ENCODE measurements at regions not wholly inside any gene's neighbourhood (a gene's known extent, or its start where the extent isn't known, plus 50 kb on each side); places are given as distances from the start of the nearest gene placed in this dataset.

- TF ChIP-seq EZH2 (IDR thresholded peaks at IDR 0.05; ENCODE audit: borderline replicate concordance, insufficient read depth, low read length, poor library complexity, severe bottlenecking) (no peak), CTCF (IDR thresholded peaks at IDR 0.05; ENCODE audit: poor library complexity, severe bottlenecking) (no peak), POLR2AphosphoS5 (IDR thresholded peaks at IDR 0.05) (no peak), RAD21 (conservative IDR thresholded peaks at IDR 0.05) (no peak), SMC3 (conservative IDR thresholded peaks at IDR 0.05; ENCODE audit: poor library complexity) (no peak)
- TF ChIP-seq, protein P1, sequence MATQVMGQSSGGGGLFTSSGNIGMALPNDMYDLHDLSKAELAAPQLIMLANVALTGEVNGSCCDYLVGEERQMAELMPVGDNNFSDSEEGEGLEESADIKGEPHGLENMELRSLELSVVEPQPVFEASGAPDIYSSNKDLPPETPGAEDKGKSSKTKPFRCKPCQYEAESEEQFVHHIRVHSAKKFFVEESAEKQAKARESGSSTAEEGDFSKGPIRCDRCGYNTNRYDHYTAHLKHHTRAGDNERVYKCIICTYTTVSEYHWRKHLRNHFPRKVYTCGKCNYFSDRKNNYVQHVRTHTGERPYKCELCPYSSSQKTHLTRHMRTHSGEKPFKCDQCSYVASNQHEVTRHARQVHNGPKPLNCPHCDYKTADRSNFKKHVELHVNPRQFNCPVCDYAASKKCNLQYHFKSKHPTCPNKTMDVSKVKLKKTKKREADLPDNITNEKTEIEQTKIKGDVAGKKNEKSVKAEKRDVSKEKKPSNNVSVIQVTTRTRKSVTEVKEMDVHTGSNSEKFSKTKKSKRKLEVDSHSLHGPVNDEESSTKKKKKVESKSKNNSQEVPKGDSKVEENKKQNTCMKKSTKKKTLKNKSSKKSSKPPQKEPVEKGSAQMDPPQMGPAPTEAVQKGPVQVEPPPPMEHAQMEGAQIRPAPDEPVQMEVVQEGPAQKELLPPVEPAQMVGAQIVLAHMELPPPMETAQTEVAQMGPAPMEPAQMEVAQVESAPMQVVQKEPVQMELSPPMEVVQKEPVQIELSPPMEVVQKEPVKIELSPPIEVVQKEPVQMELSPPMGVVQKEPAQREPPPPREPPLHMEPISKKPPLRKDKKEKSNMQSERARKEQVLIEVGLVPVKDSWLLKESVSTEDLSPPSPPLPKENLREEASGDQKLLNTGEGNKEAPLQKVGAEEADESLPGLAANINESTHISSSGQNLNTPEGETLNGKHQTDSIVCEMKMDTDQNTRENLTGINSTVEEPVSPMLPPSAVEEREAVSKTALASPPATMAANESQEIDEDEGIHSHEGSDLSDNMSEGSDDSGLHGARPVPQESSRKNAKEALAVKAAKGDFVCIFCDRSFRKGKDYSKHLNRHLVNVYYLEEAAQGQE (IDR thresholded peaks at IDR 0.05; ENCODE audit: borderline replicate concordance) = no peak
Measured at GRCh38 chr4:11700751-11701226, 272.1 kb upstream of the HS3ST1 start.
